NCI-H1694 (cell line): ENCODE measurements at regions not wholly inside any gene's neighbourhood (a gene's known extent, or its start where the extent isn't known, plus 50 kb on each side); places are given as distances from the start of the nearest gene placed in this dataset.

Experiments used
- DNase-seq: peaks from one replicate; lab custom pipeline; 2025; lab: John Stamatoyannopoulos, UW

GRCh38 chr9:95670122-95670521 is 153.4 kb upstream of the PTCH1 start:
- no peak for DNase-seq

DNA sequence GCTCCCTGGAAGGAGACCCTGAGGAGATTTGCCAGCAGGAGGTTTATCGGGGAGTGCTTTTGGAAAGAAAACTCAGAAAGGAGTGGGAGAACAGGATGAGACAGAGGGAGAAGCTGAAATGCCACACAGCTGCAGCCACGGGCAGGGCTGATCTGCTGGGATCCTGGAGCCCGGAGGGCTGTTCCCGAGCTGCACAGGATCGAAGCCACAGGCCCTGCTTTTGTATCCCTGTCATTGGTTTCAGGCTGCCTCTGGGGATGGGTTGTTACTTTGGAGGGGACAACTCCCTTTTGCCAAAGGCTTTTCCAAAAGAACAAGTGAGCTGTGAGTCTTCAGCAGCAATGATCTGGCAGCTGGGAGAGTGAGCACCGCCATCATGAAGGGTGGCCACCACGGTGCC is 152.5 kb upstream of the PTCH1 start:
- DNase-seq = no peak

DNA sequence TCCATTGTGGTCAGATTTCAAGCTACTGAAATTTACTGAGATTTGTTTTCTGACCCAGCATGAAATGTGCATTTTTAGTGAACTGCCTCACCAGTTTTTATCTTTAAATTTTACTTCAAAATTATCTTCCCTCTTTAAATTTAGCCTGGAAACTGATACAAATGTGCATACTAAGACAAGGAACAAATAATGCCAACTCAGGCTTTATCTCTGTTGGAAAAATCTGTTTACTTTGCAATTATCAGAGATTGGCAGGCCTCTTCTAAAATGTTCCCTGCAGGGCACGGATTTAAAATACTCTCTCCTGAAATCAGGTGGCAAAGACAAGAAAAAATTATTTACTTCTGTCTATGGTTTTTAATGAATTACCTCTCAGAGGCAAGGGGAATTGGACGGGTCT is 151.0 kb upstream of the PTCH1 start:
- DNase-seq = no peak

DNA sequence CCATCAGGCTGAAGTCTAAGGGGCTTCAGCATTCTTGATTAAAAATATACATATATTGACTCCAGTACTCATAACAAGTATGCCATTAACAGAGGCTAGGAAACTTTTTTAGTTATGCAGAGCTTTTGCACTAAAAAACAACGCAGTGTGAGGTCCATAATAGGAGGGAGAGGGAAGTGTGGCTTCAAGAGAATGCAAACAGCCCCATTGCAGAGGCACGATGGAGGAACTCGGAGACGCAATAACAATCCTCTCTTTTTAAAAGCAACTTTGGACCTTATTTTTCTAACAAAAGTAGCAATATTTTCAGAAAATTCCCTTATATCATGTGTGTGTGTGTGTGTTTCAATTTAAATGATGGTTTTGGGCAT is 150.0 kb upstream of the PTCH1 start:
- DNase-seq = no peak

DNA sequence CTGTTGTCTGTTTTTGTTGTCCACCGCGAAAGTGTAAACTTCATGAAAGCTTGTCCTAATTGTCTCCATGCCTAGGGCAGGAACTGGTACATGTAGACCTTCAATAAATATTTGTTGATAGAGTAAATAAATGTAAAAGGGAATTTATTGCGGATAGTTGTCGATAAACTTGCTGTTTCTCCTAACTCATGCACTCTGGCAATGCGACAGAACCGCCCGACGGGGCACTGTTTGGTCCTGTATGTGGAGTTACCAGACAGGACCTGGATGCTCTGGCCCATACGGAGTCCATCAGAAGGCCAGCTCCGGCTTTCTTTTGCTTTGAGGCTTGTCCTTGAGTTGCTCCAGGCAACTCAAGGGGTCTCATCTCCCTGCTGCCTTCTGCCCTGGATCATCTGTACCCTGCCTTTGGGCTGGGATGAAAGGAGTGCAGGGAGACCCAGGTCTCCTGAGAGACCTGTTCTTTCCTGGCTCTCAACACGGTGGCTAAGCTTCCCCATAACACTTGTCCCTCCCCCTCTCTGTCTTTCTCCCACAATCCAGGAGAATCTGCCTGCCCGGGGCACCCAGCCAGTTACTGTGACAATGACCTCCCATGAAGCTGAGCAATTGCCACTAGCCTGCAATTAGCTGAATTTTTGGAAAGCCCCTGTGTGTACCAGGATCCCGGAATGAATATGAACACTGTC is 149.5 kb upstream of the PTCH1 start:
- no peak for DNase-seq

DNA sequence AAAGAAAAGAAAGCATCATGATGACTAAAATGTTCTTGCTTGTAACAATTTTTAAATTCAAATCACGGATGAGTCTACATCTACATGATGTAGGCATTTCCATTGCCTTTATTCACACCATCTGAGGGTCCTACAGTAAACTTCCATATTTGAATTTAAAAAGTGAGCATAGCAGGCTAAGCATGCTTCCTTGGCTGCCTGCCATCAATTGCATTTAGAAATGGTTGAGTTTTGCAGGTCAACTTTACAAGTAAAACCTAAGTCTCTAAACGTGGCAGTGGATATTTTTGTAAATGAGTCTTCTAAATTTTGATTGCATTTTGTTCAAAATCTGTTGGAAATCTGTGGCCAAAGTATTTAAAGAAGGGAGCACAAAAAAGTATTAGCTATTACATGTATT is 136.5 kb upstream of the PTCH1 start:
- no peak for DNase-seq

GRCh38 chr9:95650720-95651119 is 133.9 kb upstream of the PTCH1 start:
- no peak for DNase-seq

- DNase-seq = no peak
Observed at GRCh38 chr9:95649801-95650213, 133.0 kb upstream of the PTCH1 start.

- DNase-seq = no peak
Observed at GRCh38 chr9:95648225-95648624, 131.5 kb upstream of the PTCH1 start.

DNA sequence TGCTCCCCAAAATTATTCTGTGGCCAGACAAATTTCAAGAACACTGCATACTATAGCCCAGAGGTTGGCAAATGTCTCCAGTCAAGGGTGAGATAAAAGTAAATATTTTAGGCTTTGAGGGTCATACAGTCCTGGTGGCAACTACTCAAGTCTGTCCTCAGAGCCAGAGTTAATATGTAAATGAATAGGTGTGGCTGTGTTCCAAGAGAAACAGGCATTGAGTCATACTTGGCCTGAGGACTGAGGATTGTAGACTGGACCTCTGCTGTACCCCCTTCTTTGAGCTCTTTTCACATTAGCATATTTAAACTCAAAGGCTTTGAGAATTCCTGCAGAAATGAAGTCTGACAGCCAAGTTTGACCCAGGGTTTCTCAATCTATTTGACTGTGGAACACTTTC is 129.2 kb upstream of the PTCH1 start:
- DNase-seq = no peak

DNA sequence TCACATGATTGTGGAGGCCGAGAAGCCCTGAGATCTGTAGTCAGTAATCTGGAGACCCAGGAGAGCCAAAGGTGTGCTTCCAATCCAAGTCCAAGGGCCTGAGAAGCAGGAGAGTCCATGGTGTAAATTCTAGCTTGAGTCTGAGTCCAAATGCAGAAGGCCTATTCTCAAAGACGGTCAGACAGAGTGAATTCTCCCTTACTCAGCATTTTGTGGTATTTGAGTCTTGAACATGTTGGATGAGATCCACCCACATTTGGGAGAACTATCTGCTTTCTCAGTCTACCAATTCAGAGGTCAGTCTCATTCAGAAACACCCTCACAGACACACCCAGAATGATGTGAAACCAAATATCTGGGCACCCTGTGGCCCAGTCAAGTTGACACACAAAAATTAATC is 128.8 kb upstream of the PTCH1 start:
- DNase-seq = no peak

- peak; percentile 63 for DNase-seq
Observed at GRCh38 chr9:95644377-95644776, 127.6 kb upstream of the PTCH1 start.

GRCh38 chr9:95643619-95644018 is 126.8 kb upstream of the PTCH1 start:
- no peak for DNase-seq

DNA sequence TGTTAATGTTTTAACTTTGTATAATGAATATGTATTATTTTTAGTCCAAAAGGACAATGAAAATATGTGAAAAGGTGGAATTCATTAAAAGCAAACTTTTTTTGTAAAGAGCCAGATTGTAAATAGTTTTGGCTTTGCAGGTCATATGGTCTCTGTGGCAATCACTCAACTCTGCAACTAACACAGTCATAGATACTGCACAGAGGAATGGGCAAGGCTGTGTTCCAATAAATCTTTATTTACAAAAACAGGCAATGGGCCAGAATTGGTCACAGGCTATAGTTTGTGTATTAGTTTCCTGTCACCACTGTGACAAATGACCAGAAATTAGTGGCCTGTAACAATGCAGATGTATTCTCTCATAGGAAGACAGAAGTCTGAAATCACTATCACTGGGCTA is 125.4 kb upstream of the PTCH1 start:
- no peak for DNase-seq

DNA sequence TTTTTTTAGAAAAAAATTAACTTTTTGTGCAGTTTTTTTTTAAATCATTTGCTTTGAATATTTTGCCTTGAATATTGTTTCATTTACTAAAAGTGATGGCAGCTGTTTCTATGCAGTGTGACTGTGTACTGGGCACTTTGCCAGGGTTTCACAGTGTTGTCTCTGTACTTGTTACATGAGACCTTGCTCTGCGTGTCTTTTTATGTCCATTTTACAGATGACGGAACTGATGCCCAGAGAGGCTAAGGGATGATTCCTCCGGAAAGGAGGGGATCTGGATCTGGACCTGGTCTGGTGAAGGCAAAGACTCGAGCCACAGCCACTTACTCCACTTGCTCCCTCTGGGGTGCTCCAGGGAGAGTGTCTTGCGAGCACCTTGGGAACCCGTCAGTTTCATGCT is 124.8 kb upstream of the PTCH1 start:
- DNase-seq = peak; percentile 45

GRCh38 chr9:95640336-95640735 is 123.6 kb upstream of the PTCH1 start:
- DNase-seq = no peak

GRCh38 chr9:95635986-95636671 is 119.4 kb upstream of the PTCH1 start:
- DNase-seq = no peak

- no peak for DNase-seq
Observed at GRCh38 chr9:95634536-95634935, 117.8 kb upstream of the PTCH1 start.

GRCh38 chr9:95634114-95634513 is 117.3 kb upstream of the PTCH1 start:
- DNase-seq = no peak

DNA sequence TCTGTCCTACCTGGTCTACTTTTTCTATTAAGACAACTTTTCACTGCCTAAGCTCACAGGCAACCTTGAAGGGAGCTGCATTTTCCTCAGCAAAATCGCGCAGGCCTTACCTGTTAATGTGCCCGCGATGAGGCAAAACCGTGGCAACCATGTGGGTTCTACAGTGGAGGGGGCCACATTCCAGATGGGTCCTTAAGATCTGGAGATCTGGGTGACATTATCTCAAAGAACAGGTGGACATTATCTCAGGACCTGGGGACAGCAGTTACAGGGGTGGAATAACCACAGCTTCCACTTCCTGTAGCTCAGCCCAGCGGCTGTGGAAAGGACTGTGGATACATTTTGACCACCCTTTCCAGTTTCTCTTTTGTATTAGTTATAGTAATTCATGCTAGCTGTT is 112.8 kb upstream of the PTCH1 start:
- DNase-seq = no peak

DNA sequence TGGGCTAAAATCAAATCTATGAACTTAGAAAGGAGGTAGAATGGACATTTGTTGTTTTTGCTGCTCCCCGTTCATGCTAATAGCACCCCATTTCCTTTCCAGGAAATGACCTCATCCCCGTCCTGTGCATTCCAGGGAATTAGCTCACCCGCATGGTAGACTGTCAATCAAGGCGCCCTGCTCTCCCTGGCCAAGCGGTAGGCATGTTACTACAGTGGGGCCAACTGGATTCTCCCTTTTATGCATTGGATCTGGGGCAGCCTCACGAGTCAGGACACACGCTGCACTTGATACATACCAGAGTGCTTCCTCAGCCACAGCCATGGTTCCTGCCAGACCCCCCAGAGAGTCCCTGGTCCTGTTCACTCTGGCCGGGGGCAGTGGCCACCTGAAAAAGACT is 111.0 kb upstream of the PTCH1 start:
- DNase-seq = no peak

DNA sequence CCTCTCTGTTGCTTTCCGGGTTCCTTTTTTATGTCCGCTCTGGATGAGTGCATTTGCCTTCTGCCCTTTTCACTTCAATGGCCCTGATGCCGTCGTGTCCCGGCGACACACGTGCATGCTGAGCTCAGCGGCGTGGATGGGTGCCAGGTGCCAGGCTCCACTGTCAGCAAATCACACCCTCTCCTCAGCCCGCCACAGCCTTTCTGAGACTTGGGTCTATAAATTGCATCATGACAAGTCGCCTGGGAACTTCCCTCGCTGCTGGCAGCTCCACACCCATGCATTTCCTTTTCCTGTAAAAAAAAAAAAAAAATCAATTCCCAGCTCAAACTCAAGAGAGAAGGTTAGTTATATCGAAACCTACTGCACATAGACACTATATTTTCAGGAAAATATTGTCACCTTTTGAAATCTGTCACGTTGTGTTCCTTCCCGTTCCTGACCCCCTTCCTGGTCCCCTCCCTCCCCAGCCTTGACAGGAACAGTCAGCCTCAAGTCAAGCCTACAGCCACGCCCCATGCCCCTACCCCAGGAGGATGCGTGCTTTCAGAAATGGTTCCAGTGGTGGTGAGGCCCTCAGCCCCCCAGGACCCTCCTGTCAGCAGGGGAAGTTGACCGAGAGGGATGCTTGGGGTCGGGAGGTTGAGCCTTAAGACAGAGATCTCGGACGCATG is 110.3 kb upstream of the PTCH1 start:
- DNase-seq = no peak

DNA sequence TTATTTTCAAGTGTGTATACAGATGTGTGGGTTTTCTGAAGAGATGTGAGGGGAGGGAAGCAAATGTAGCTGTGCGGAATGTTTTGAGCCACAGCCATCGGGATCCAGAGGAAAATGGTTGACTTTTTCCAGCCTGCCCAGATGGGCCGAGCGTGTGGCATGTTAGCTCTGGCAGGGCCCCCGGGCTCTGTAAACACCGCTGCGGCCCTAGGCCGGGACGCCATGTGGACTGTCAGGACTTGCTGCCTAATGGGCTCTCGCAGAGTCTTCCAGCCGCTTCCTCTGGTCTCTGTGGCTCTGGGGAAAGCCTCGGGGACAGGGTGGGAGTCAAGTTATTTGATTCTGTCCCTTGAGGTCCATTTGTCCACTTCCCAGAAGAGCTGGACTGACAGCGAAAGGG is 109.6 kb upstream of the PTCH1 start:
- DNase-seq = no peak

- DNase-seq = no peak
Observed at GRCh38 chr9:95623640-95624039, 106.9 kb upstream of the PTCH1 start.
